PC-9 (cell line): ENCODE measurements at regions not wholly inside any gene's neighbourhood (a gene's known extent, or its start where the extent isn't known, plus 50 kb on each side); places are given as distances from the start of the nearest gene placed in this dataset.

Experiments used
- BruUV-seq: library from RNA; stranded (reverse); fragments of 400-500 nt; replicated peaks from 2 replicates; lab custom pipeline; 2021; lab: Mats Ljungman, UMichigan
- CTCF ChIA-PET: fragments of 300-600 bp; sonication (Branson Sonifier 250); formaldehyde crosslinking; loops from one replicate; lab custom pipeline; 2022; ENCODE audit warnings: antibody characterized with exemption; lab: Charles Lee
- POLR2A ChIA-PET: fragments of 300-600 bp; sonication (Branson Sonifier 250); formaldehyde crosslinking; loops from one replicate; lab custom pipeline; 2022; ENCODE audit warnings: antibody characterized with exemption; ENCODE audit not compliant: unreplicated experiment; lab: Charles Lee
- DNase-seq, 2 experiments: peaks; one replicate each; pipeline versions ENCODE4 v3.0.0 to v3.0.0-alpha.2; 2015 to 2022; ENCODE audit warnings: mixed read lengths in 1 of 2
- H2AFZ ChIP-seq: fragments of 200-600 bp; sonication (generic); 2 replicates; pipeline ENCODE4 v1.8.1; 2017; ENCODE audit warnings: antibody characterized with exemption
- H3F3A ChIP-seq: fragments of 200-600 bp; sonication (generic); 2 replicates; pipeline ENCODE4 v1.8.1; 2017; ENCODE audit warnings: antibody characterized with exemption, mild to moderate bottlenecking, low read depth; ENCODE audit not compliant: insufficient read depth
- H3K27ac ChIP-seq: fragments of 200-600 bp; sonication (generic); 2 replicates; pipeline ENCODE4 v1.6.1; 2016; ENCODE audit warnings: mixed run types
- H3K27me3 ChIP-seq: fragments of 200-600 bp; sonication (generic); 2 replicates; pipeline ENCODE4 v1.6.1; 2016; ENCODE audit warnings: low read depth, mixed run types; ENCODE audit not compliant: insufficient read depth
- H3K36me3 ChIP-seq: fragments of 200-600 bp; sonication (generic); 2 replicates; pipeline ENCODE4 v1.6.1; 2016; ENCODE audit warnings: low read depth, mixed run types
- H3K4me1 ChIP-seq: fragments of 200-600 bp; sonication (generic); replicated peaks from 2 replicates; pipeline ENCODE4 v1.6.1; 2016; ENCODE audit warnings: mixed run types; ENCODE audit not compliant: insufficient read depth
- H3K4me2 ChIP-seq: fragments of 200-600 bp; sonication (generic); 2 replicates; pipeline ENCODE4 v1.6.1; 2017; ENCODE audit warnings: mixed run types
- H3K4me3 ChIP-seq: fragments of 200-600 bp; sonication (generic); 2 replicates; pipeline ENCODE4 v1.6.1; 2016; ENCODE audit warnings: mixed run types
- H3K79me2 ChIP-seq: fragments of 200-600 bp; sonication (generic); 2 replicates; pipeline ENCODE4 v1.6.1; 2017; ENCODE audit warnings: low read depth, mixed run types
- H3K9me2 ChIP-seq: fragments of 200-600 bp; sonication (generic); 2 replicates; pipeline ENCODE4 v1.8.1; 2017; ENCODE audit warnings: mild to moderate bottlenecking; ENCODE audit not compliant: insufficient read depth
- H3K9me3 ChIP-seq: fragments of 200-600 bp; sonication (generic); 2 replicates; pipeline ENCODE4 v1.8.1; 2016; ENCODE audit warnings: low read depth; ENCODE audit not compliant: insufficient read depth
- H4K20me1 ChIP-seq: fragments of 200-600 bp; sonication (generic); 2 replicates; pipeline ENCODE4 v1.8.1; 2017; ENCODE audit not compliant: insufficient read depth
- EZH2 ChIP-seq: fragments of 200-600 bp; sonication (generic); IDR thresholded peaks from 2 replicates; pipeline ENCODE4 v1.8.0; 2017; ENCODE audit warnings: antibody characterized with exemption, low read depth
- intact Hi-C: fragments of 100-400 bp; cut with micrococcal nuclease; formaldehyde crosslinking; loops from one replicate; pipeline ENCODE4 v1.10.0; 2022; ENCODE audit not compliant: unreplicated experiment
- TF ChIP-seq, protein P1 (sequence below): fragments of 200-600 bp; sonication (generic); conservative IDR thresholded peaks from 2 replicates; pipeline ENCODE4 v1.6.1; 2017; ENCODE audit warnings: mixed run types, antibody characterized with exemption, mild to moderate bottlenecking, moderate library complexity

DNA sequence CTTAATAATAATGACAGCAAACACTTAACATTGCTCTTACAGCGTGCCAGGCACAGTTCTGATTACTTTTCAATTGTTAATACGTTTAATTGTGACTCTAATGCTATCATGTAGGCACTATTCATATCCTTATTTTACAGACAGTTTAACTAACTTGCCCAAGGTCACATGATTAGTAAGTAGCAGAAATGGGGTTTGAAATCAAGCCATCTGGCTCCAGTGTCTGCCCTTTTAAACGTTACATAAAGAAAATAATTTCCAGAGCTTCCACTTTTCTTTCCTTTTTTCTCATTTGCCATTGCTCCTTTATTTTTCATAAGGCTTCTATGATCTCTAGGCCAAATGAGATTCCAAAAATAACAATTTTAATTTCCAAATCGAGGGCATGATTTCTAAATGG, 50.6 kb upstream of the IKZF2 start:
- CTCF ChIA-PET: no interaction called here
- H3K36me3 ChIP-seq: no peaks in the 10 kb centered on the region
- no TSS peak for BruUV-seq
- H3K4me2 ChIP-seq: no peak overlapping the region
- no peaks in the 10 kb centered on the region for H3F3A ChIP-seq
- H3K27ac ChIP-seq: no peak overlapping the region
- no peak overlapping the region for H2AFZ ChIP-seq
- no peaks in the 10 kb centered on the region for H3K79me2 ChIP-seq
- H3K4me3 ChIP-seq: no peak overlapping the region
- no peaks in the 10 kb centered on the region for H3K9me3 ChIP-seq
- intact Hi-C loops: no loop called here
- POLR2A ChIA-PET: no interaction called here
- DNase-seq: no peak
- H3K9me2 ChIP-seq: no peaks in the 10 kb centered on the region
- no peak for TF ChIP-seq EZH2
- TF ChIP-seq, protein P1, sequence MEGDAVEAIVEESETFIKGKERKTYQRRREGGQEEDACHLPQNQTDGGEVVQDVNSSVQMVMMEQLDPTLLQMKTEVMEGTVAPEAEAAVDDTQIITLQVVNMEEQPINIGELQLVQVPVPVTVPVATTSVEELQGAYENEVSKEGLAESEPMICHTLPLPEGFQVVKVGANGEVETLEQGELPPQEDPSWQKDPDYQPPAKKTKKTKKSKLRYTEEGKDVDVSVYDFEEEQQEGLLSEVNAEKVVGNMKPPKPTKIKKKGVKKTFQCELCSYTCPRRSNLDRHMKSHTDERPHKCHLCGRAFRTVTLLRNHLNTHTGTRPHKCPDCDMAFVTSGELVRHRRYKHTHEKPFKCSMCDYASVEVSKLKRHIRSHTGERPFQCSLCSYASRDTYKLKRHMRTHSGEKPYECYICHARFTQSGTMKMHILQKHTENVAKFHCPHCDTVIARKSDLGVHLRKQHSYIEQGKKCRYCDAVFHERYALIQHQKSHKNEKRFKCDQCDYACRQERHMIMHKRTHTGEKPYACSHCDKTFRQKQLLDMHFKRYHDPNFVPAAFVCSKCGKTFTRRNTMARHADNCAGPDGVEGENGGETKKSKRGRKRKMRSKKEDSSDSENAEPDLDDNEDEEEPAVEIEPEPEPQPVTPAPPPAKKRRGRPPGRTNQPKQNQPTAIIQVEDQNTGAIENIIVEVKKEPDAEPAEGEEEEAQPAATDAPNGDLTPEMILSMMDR: no peak
- no peaks in the 10 kb centered on the region for H3K27me3 ChIP-seq
- no peaks in the 10 kb centered on the region for H4K20me1 ChIP-seq
- no peaks in the 10 kb centered on the region for H3K4me1 ChIP-seq

DNA sequence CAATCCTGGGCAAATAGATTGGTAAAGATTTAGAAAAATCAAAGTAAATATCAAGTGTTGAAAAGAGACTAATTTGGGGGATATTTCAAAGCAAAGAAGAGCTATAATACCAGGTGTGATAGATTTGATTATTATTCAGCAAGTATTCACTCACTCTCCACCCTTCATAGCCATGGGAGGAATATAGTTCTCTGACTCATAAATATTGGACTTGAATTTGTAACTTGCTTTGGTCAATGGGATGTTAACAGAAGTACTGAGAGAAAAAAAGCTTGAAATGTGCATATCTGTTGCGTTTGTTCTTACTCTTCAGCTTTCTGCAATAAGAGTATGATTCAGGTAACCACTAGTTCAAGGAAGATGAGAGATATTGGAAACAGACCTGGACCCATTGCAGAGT, 54.5 kb upstream of the IKZF2 start:
- Histone ChIP-seq H3K4me1 (no peaks in the 10 kb centered on the region), H3K9me2 (no peaks in the 10 kb centered on the region), H3K9me3 (no peaks in the 10 kb centered on the region), H3K27ac (no peak overlapping the region), H3K36me3 (no peaks in the 10 kb centered on the region), H3K27me3 (no peaks in the 10 kb centered on the region), H3K4me2 (no peak overlapping the region), H3F3A (no peaks in the 10 kb centered on the region), H4K20me1 (no peaks in the 10 kb centered on the region), H3K79me2 (no peaks in the 10 kb centered on the region), H2AFZ (no peak overlapping the region), H3K4me3 (no peak overlapping the region)
- intact Hi-C loops: no loop called here
- no TSS peak for BruUV-seq
- DNase-seq: no peak
- POLR2A ChIA-PET: no interaction called here
- CTCF ChIA-PET: no interaction called here
- TF ChIP-seq, protein P1: no peak
- TF ChIP-seq EZH2: no peak

DNA sequence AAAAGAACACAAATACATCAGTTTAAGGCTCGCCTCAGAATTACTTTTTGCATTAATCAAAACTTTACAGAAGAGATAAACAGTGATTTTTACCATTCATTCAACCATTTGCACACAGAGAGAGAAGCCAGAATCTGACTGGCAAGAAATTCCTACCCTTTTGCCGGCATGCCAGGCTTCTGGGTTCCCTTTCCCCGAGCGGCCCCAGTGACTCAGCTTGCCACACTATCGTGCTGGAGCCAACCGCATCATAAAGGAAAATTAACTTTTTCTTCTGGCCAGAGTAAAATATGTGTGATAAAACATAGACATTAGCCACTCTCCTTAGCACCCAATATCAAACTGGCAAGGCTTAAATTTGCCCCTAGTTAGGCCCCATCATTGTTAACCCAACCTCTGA, 61.8 kb upstream of the IKZF2 start:
- Histone ChIP-seq H3K4me2 (no peak overlapping the region), H3F3A (peaks cover 6% of the 10 kb centered on the region; the same call in 1 of the 2 replicates), H3K27me3 (no peaks in the 10 kb centered on the region), H3K27ac (no peak overlapping the region), H3K4me3 (no peak overlapping the region), H3K36me3 (no peaks in the 10 kb centered on the region), H3K9me3 (0 out of 2 replicates have a peak, but pooled peaks cover 4% of the 10 kb centered on the region), H2AFZ (no peak overlapping the region), H3K4me1 (peaks cover 14% of the 10 kb centered on the region), H4K20me1 (no peaks in the 10 kb centered on the region), H3K9me2 (no peaks in the 10 kb centered on the region), H3K79me2 (no peaks in the 10 kb centered on the region)
- ChIA-PET POLR2A (no interaction called here), CTCF (no interaction called here)
- DNase-seq: no peak
- BruUV-seq: no TSS peak
- no peak for TF ChIP-seq EZH2
- TF ChIP-seq, protein P1: no peak
- intact Hi-C loops: no loop called here
